Ovary (tissue), 3 donors: ENCODE measurements at regions not wholly inside any gene's neighbourhood (a gene's known extent, or its start where the extent isn't known, plus 50 kb on each side); places are given as distances from the start of the nearest gene placed in this dataset.

Experiments
- EP300 ChIP-seq: sonication (generic); formaldehyde crosslinking; IDR thresholded peaks from one replicate; pipeline ENCODE4 v1.6.1; 2017; ENCODE audit warnings: antibody characterized with exemption
- POLR2A ChIP-seq: fragments of 450-650 bp; IDR thresholded peaks from one replicate; pipeline ENCODE4 v1.6.1; 2017; ENCODE audit warnings: antibody characterized with exemption, mild to moderate bottlenecking, moderate library complexity
- TF ChIP-seq, protein P1 (sequence below), 3 donors: fragments of 450-650 bp in 2 of 3; fragments of 200-600 bp in 1 of 3; IDR thresholded peaks; one replicate each; pipeline versions ENCODE4 v1.5.1 to v1.8.0; 2016 to 2022; ENCODE audit warnings: antibody characterized with exemption in 3 of 3, mild to moderate bottlenecking in 1 of 3
- donor health status: DM: no; HTN: no; CAD: no.

DNA sequence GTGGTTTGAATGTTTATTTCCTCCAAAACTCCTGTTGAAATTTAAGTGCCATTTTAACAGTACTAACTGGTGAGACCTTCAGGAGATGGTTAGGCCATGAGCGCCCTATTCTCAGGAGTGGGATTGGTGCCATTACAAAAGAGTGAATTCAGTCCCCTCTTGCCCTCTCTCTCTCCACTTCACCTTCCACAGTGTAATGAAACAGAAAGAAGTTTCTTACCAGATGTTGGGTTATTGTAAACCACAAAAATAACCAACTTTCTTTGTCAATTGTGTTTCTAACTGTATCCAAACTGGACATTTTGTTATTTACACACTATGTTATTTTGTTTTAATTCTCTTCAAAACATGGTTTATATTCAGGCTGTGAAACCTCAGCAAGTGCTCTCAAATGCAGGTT is 1734.3 kb downstream of the PCDH7 start:
- TF ChIP-seq, protein P1, sequence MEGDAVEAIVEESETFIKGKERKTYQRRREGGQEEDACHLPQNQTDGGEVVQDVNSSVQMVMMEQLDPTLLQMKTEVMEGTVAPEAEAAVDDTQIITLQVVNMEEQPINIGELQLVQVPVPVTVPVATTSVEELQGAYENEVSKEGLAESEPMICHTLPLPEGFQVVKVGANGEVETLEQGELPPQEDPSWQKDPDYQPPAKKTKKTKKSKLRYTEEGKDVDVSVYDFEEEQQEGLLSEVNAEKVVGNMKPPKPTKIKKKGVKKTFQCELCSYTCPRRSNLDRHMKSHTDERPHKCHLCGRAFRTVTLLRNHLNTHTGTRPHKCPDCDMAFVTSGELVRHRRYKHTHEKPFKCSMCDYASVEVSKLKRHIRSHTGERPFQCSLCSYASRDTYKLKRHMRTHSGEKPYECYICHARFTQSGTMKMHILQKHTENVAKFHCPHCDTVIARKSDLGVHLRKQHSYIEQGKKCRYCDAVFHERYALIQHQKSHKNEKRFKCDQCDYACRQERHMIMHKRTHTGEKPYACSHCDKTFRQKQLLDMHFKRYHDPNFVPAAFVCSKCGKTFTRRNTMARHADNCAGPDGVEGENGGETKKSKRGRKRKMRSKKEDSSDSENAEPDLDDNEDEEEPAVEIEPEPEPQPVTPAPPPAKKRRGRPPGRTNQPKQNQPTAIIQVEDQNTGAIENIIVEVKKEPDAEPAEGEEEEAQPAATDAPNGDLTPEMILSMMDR (IDR thresholded peaks at IDR 0.05): no peak
- TF ChIP-seq POLR2A: no peak
- no peak for TF ChIP-seq EP300
